Activated CD8-positive, alpha-beta T cell treated with anti-CD3 and anti-CD28 coated beads for 36 hours (primary cell): ENCODE measurements at regions not wholly inside any gene's neighbourhood (a gene's known extent, or its start where the extent isn't known, plus 50 kb on each side); places are given as distances from the start of the nearest gene placed in this dataset.
A peak's percentile ranks its signal among the peaks of the same experiment; 100 is the strongest.

Source experiments
- ATAC-seq: fragments of 200-7000 bp; cut with Tn5 transposase; one replicate; pipeline ENCODE4 v1.10.0; 2021; ENCODE audit warnings: mild to moderate bottlenecking, moderate library complexity
- CTCF ChIA-PET: fragments of 350-600 bp; sonication (Branson Sonifier 250); formaldehyde crosslinking; loops from one replicate; lab custom pipeline; 2021; ENCODE audit warnings: antibody characterized with exemption; lab: Charles Lee
- POLR2A ChIA-PET: fragments of 350-600 bp; sonication (Branson Sonifier 250); formaldehyde crosslinking; loops from one replicate; lab custom pipeline; 2021; ENCODE audit warnings: antibody characterized with exemption; lab: Charles Lee
- DNase-seq: peaks from one replicate; pipeline ENCODE4 v3.0.0-alpha.2; 2020
- H3K27ac Mint-ChIP-seq: one replicate; pipeline ENCODE4 v1.8.0; 2021; ENCODE audit warnings: mild to moderate bottlenecking, mixed read lengths
- H3K27me3 Mint-ChIP-seq: one replicate; pipeline ENCODE4 v1.8.0; 2021; ENCODE audit warnings: mixed read lengths
- H3K36me3 Mint-ChIP-seq: one replicate; pipeline ENCODE4 v1.8.0; 2021; ENCODE audit warnings: low read depth, mixed read lengths
- H3K4me1 Mint-ChIP-seq: one replicate; pipeline ENCODE4 v1.8.0; 2021; ENCODE audit warnings: low read depth, mixed read lengths
- H3K4me3 Mint-ChIP-seq: one replicate; pipeline ENCODE4 v1.8.0; 2021; ENCODE audit warnings: mild to moderate bottlenecking, moderate library complexity, mixed read lengths
- H3K9me3 Mint-ChIP-seq: one replicate; pipeline ENCODE4 v1.8.0; 2021; ENCODE audit warnings: mixed read lengths
- CTCF ChIP-seq: fragments of 200-600 bp; IDR thresholded peaks from one replicate; pipeline ENCODE4 v1.8.0; 2022; ENCODE audit warnings: antibody characterized with exemption, mild to moderate bottlenecking
- intact Hi-C: fragments of 100-400 bp; cut with micrococcal nuclease; formaldehyde crosslinking; loops from one replicate; pipeline ENCODE4 v1.10.0; 2022

- CTCF ChIA-PET: no interaction called here
- Mint-ChIP-seq H3K4me3 (no peak overlapping the region), H3K27ac (no peak overlapping the region), H3K9me3 (no peaks in the 10 kb centered on the region), H3K36me3 (no peaks in the 10 kb centered on the region), H3K4me1 (no peaks in the 10 kb centered on the region), H3K27me3 (peaks cover 7% of the 10 kb centered on the region)
- intact Hi-C loops: no loop called here
- no peak for ATAC-seq
- no peak for TF ChIP-seq CTCF
- DNase-seq: no peak
- POLR2A ChIA-PET: no interaction called here
Measured at GRCh38 chr18:51273437-51273836, 76.0 kb upstream of the MEX3C start.

GRCh38 chr18:51275712-51276476 lies 78.4 kb upstream of the MEX3C start:
- DNase-seq: no peak
- no peak for ATAC-seq
- Mint-ChIP-seq H3K27me3 (peaks cover 5% of the 10 kb centered on the region), H3K4me1 (no peaks in the 10 kb centered on the region), H3K4me3 (no peak overlapping the region), H3K9me3 (no peaks in the 10 kb centered on the region), H3K27ac (no peak overlapping the region), H3K36me3 (no peaks in the 10 kb centered on the region)
- TF ChIP-seq CTCF: no peak
- POLR2A ChIA-PET: interaction anchor here (0.5 kb wide), 1 partner anchor 159 kb away, joined by 3 read pairs; no protein-coding TSS in a partner anchor
- intact Hi-C loops: no loop called here
- CTCF ChIA-PET: interaction anchor here (0.7 to 1.2 kb wide), 3 partner anchors 37 to 165 kb away, joined by 3 read pairs; no protein-coding TSS in a partner anchor

DNA sequence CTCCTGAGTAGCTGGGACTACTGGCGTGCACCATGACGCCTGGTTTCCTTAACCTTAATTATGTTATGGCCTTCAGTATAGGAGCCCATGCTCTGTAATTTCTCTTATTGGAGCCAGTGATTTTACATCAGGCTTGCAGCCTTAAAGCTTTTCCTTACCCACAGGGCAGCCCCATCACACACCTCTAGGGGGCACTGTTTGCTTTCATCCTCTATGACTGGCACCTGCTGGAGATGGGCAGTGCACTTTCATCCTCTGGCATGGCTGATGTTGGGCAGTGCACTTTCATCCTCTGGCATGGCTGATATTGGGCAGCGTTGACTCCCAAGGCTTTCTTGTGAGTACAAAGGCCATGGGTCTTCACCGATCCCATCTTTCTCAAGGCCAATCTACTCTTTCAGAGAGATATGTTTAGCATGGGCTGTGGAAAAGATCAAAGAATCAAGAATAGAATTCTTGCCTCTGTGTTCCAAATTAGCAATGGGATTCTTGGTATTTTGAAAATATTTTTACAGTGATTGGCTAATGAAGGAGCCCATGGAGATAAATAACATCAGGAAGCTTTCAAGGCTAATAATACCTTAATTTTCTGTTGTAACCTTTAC lies 80.7 kb upstream of the MEX3C start:
- DNase-seq: peak; percentile 73
- peak; percentile 76 for TF ChIP-seq CTCF
- ATAC-seq: peak; percentile 79
- intact Hi-C loops: no loop called here
- CTCF ChIA-PET: interaction anchor here (0.7 to 2.7 kb wide), 13 partner anchors 11 to 1234 kb away, joined by 3 to 9 read pairs (median 4); no protein-coding TSS in a partner anchor
- Mint-ChIP-seq H3K9me3 (no peaks in the 10 kb centered on the region), H3K27me3 (peaks cover 5% of the 10 kb centered on the region), H3K4me3 (no peak overlapping the region), H3K36me3 (no peaks in the 10 kb centered on the region), H3K4me1 (no peaks in the 10 kb centered on the region), H3K27ac (no peak overlapping the region)
- POLR2A ChIA-PET: no interaction called here

- H3K4me1 Mint-ChIP-seq: no peaks in the 10 kb centered on the region
- no peaks in the 10 kb centered on the region for H3K36me3 Mint-ChIP-seq
- no peak overlapping the region for H3K27ac Mint-ChIP-seq
- H3K4me3 Mint-ChIP-seq: no peak overlapping the region
- H3K27me3 Mint-ChIP-seq: peaks cover 5% of the 10 kb centered on the region
- intact Hi-C loops: no loop called here
- ChIA-PET POLR2A (no interaction called here), CTCF (interaction anchor here (1.4 to 2.7 kb wide), 2 partner anchors 12 to 169 kb away, joined by 6 to 9 read pairs; no protein-coding TSS in a partner anchor)
- DNase-seq (no peak), ATAC-seq (no peak)
- TF ChIP-seq CTCF: no peak
- no peaks in the 10 kb centered on the region for H3K9me3 Mint-ChIP-seq
Measured at GRCh38 chr18:51279367-51279984, 82.0 kb upstream of the MEX3C start.
